ENCODE measurements at regions not wholly inside any gene's neighbourhood (a gene's known extent, or its start where the extent isn't known, plus 50 kb on each side); places are given as distances from the start of the nearest gene placed in this dataset.

DNA sequence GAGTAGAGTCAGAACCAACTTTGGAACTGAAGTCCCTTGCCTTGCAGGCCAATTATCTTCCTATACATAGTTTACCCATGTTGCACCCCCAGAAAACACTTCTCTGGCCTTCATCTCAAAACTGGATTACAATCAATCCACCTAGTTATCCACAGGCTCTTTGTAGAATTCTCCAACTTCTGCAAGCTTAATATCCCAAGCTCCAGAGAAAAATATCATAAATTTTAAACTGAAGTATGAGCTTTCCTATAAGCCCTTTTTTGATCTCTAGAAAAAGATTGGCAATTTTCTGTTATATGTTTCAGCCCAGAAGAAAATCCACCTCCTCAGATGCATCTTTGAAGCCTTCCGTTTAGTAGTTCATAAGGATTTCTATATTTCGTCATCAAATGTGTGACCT lies 553.4 kb downstream of the SNAPC1 start:
- TF ChIP-seq, protein P1, sequence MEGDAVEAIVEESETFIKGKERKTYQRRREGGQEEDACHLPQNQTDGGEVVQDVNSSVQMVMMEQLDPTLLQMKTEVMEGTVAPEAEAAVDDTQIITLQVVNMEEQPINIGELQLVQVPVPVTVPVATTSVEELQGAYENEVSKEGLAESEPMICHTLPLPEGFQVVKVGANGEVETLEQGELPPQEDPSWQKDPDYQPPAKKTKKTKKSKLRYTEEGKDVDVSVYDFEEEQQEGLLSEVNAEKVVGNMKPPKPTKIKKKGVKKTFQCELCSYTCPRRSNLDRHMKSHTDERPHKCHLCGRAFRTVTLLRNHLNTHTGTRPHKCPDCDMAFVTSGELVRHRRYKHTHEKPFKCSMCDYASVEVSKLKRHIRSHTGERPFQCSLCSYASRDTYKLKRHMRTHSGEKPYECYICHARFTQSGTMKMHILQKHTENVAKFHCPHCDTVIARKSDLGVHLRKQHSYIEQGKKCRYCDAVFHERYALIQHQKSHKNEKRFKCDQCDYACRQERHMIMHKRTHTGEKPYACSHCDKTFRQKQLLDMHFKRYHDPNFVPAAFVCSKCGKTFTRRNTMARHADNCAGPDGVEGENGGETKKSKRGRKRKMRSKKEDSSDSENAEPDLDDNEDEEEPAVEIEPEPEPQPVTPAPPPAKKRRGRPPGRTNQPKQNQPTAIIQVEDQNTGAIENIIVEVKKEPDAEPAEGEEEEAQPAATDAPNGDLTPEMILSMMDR (IDR thresholded peaks at IDR 0.05): no peak
- TF ChIP-seq POLR2A (IDR thresholded peaks at IDR 0.05): no peak
